HAP-1 (cell line): ENCODE measurements at regions not wholly inside any gene's neighbourhood (a gene's known extent, or its start where the extent isn't known, plus 50 kb on each side); places are given as distances from the start of the nearest gene placed in this dataset.
"Not testable (repeated sequence)": the region's sequence is repeated elsewhere in the genome, so short reads cannot be mapped to it uniquely, and the experiment has no call there.

Source experiments
- DNase-seq, 2 experiments: peaks; one replicate each; pipeline ENCODE4 v3.0.0-alpha.2; 2016 to 2020; ENCODE audit warnings: low spot score in 2 of 2
- H3K27me3 ChIP-seq: fragments of 250-450 bp; sonication (Bioruptor Pico); 2 replicates; pipeline ENCODE4 v1.5.1; 2020; ENCODE audit warnings: low read depth, mild to moderate bottlenecking, moderate library complexity
- H3K36me3 ChIP-seq: fragments of 250-450 bp; sonication (Bioruptor Pico); replicated peaks from 2 replicates; pipeline ENCODE4 v1.5.1; 2020; ENCODE audit warnings: mild to moderate bottlenecking
- H3K4me1 ChIP-seq: fragments of 250-450 bp; sonication (Bioruptor Pico); 2 replicates; pipeline ENCODE4 v1.5.1; 2020; ENCODE audit warnings: mild to moderate bottlenecking
- H3K4me3 ChIP-seq: fragments of 250-450 bp; sonication (Bioruptor Pico); 2 replicates; pipeline ENCODE4 v1.5.1; 2020; ENCODE audit warnings: mild to moderate bottlenecking, moderate library complexity
- H3K9me3 ChIP-seq: fragments of 250-450 bp; sonication (Bioruptor Pico); 2 replicates; pipeline ENCODE4 v1.5.1; 2020; ENCODE audit warnings: mild to moderate bottlenecking, moderate library complexity
- in situ Hi-C: fragments of 300-500 bp; cut with MboI; formaldehyde crosslinking; loops from 3 replicates; pipeline ENCODE4 v1.14.3; 2020; ENCODE audit warnings: low sequenced_read_pairs, inconsistent platforms, mixed read lengths

- not testable (repeated sequence) for H3K4me1 ChIP-seq, H3K4me3 ChIP-seq, DNase-seq, H3K36me3 ChIP-seq, H3K27me3 ChIP-seq, H3K9me3 ChIP-seq
- in situ Hi-C loops: loop anchor here (10.0 kb wide), 1 partner anchor 397 kb away; no protein-coding TSS in a partner anchor
Measured at GRCh38 chr7:35918217-35918616, 117.4 kb downstream of the SEPTIN7 start.

- not testable (repeated sequence) for H3K27me3 ChIP-seq, H3K4me3 ChIP-seq, H3K9me3 ChIP-seq, H3K36me3 ChIP-seq, DNase-seq, H3K4me1 ChIP-seq
- in situ Hi-C loops: loop anchor here (5.0 to 10.0 kb wide), 2 partner anchors 58 to 395 kb away; no protein-coding TSS in a partner anchor
Measured at GRCh38 chr7:35919607-35920006, 118.8 kb downstream of the SEPTIN7 start.

GRCh38 chr7:35921338-35921737 is 120.5 kb downstream of the SEPTIN7 start:
- in situ Hi-C loops: loop anchor here (5.0 kb wide), 1 partner anchor 56 kb away; no protein-coding TSS in a partner anchor
- not testable (repeated sequence) for H3K4me3 ChIP-seq, H3K4me1 ChIP-seq, H3K27me3 ChIP-seq, H3K36me3 ChIP-seq, H3K9me3 ChIP-seq, DNase-seq

- DNase-seq, H3K36me3 ChIP-seq, H3K9me3 ChIP-seq, H3K4me1 ChIP-seq, H3K4me3 ChIP-seq, H3K27me3 ChIP-seq: not testable (repeated sequence)
- in situ Hi-C loops: loop anchor here (5.0 kb wide), 1 partner anchor 53 kb away; no protein-coding TSS in a partner anchor
Measured at GRCh38 chr7:35924668-35925067, 123.8 kb downstream of the SEPTIN7 start.

GRCh38 chr7:35926966-35927365 is 126.1 kb downstream of the SEPTIN7 start:
- H3K9me3 ChIP-seq, DNase-seq, H3K4me1 ChIP-seq, H3K4me3 ChIP-seq, H3K36me3 ChIP-seq, in situ Hi-C loops, H3K27me3 ChIP-seq: not testable (repeated sequence)

- H3K27me3 ChIP-seq, DNase-seq, H3K9me3 ChIP-seq, H3K36me3 ChIP-seq, in situ Hi-C loops, H3K4me1 ChIP-seq, H3K4me3 ChIP-seq: not testable (repeated sequence)
Measured at GRCh38 chr7:35931134-35931533, 130.3 kb downstream of the SEPTIN7 start.

- DNase-seq, H3K4me3 ChIP-seq, in situ Hi-C loops: not testable (repeated sequence)
Measured at GRCh38 chr7:35931551-35931950, 130.7 kb downstream of the SEPTIN7 start.

GRCh38 chr7:35940695-35941094 is 139.8 kb downstream of the SEPTIN7 start:
- in situ Hi-C loops, H3K4me3 ChIP-seq, H3K9me3 ChIP-seq, H3K27me3 ChIP-seq, H3K4me1 ChIP-seq, DNase-seq, H3K36me3 ChIP-seq: not testable (repeated sequence)

More at GRCh38 chr7:35931551-35931950, 130.7 kb downstream of the SEPTIN7 start:
- not testable (repeated sequence) for H3K4me1 ChIP-seq, H3K27me3 ChIP-seq, H3K9me3 ChIP-seq, H3K36me3 ChIP-seq

GRCh38 chr7:35945621-35946020 is 144.8 kb downstream of the SEPTIN7 start:
- H3K4me3 ChIP-seq, DNase-seq, in situ Hi-C loops, H3K36me3 ChIP-seq, H3K27me3 ChIP-seq, H3K9me3 ChIP-seq, H3K4me1 ChIP-seq: not testable (repeated sequence)

GRCh38 chr7:35955735-35956134 is 154.9 kb downstream of the SEPTIN7 start:
- in situ Hi-C loops, H3K9me3 ChIP-seq, H3K27me3 ChIP-seq, H3K4me3 ChIP-seq, H3K4me1 ChIP-seq, H3K36me3 ChIP-seq, DNase-seq: not testable (repeated sequence)

- H3K4me3 ChIP-seq, H3K27me3 ChIP-seq, H3K36me3 ChIP-seq, in situ Hi-C loops, H3K9me3 ChIP-seq, DNase-seq, H3K4me1 ChIP-seq: not testable (repeated sequence)
Measured at GRCh38 chr7:35956988-35957387, 156.1 kb downstream of the SEPTIN7 start.

- H3K9me3 ChIP-seq, H3K4me1 ChIP-seq, in situ Hi-C loops, H3K36me3 ChIP-seq, H3K4me3 ChIP-seq, H3K27me3 ChIP-seq, DNase-seq: not testable (repeated sequence)
Measured at GRCh38 chr7:35961260-35961659, 160.4 kb downstream of the SEPTIN7 start.

- in situ Hi-C loops, DNase-seq, H3K4me3 ChIP-seq, H3K9me3 ChIP-seq, H3K36me3 ChIP-seq, H3K27me3 ChIP-seq, H3K4me1 ChIP-seq: not testable (repeated sequence)
Measured at GRCh38 chr7:35962607-35963006, 161.8 kb downstream of the SEPTIN7 start.

- Histone ChIP-seq H3K27me3 (no peaks in the 10 kb centered on the region), H3K36me3 (no peaks in the 10 kb centered on the region), H3K4me3 (no peak overlapping the region), H3K4me1 (no peaks in the 10 kb centered on the region), H3K9me3 (no peaks in the 10 kb centered on the region)
- in situ Hi-C loops: no loop called here
- no peak for DNase-seq
Measured at GRCh38 chr7:35967366-35968139, 166.7 kb downstream of the SEPTIN7 start.
